ENCODE measurements at regions not wholly inside any gene's neighbourhood (a gene's known extent, or its start where the extent isn't known, plus 50 kb on each side); places are given as distances from the start of the nearest gene placed in this dataset.

- DNase-seq = no peak
Measured at GRCh38 chr6:15872241-15873103, 209.6 kb upstream of the DTNBP1 start.

DNA sequence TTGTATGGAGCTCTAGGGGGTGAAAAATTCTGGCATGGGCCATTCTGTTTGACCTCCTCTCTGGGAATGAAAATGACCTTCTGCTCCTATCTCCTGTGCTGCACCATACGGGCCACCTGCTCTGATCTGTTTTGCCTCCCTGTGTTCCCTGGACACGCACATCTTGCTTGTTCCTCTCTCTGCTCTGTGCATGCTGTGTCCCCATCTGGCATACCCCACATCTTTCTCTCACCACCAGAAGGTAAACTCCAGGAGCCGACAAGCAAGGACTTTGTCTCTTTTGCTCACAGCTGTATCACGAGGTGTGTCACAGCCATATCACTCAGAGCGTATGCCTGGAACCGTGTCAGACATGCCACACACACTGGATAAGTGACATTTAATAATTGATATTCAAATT is 208.4 kb upstream of the DTNBP1 start:
- no peak for DNase-seq

DNA sequence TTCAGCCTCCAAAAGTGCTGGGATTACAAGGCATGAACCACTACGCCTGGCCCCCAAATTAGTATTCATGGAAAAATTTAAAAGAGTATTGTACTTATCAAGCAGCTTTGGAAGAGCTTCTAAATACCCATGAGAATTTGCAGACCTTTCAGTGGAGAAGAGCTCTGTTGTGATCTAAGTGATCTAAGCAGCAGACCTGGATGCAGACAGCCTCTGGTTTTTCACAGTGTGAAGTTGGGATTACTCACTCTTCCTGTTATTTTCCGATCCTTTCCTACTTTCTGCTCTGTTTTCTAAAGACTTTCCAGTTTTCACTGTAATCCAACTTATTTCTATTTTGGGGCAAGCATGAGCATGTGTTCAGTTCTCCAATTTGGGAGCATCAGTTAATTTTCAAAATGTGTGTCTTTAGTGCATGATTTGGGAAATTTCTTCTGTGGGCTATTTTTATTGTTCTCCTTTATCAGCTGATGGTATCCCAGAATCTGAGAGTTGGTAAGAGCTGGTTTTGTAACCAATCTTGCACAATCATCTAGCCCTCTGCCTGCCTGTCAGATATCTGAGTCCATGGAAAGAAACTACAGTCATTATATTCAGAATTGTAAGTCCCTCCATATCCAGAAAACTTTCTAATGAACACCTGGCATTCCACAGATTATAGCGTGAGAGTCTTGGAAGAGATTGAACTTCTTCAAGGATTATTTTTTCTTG is 207.7 kb upstream of the DTNBP1 start:
- no peak for DNase-seq

DNA sequence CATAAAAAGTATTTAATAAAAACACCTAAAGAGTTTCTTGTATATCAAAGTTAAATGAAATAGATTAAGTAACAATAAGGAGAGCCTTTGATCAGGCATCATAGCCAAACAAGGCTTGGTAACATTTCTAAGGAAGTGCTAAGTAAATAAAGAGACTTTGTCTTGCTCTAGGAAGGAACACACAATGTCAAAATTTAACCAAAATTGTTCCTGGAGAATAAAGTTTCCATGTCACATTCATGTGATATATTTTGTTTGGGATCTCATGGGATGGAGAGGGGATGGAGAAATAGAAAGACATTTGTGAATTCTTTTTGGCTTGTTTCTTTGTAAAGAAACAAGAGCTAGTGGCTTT is 201.9 kb upstream of the DTNBP1 start:
- DNase-seq = no peak

- no peak for DNase-seq
Measured at GRCh38 chr6:15864038-15864707, 201.3 kb upstream of the DTNBP1 start.

GRCh38 chr6:15862810-15863209 is 200.0 kb upstream of the DTNBP1 start:
- DNase-seq = no peak

GRCh38 chr6:15861486-15861885 is 198.7 kb upstream of the DTNBP1 start:
- DNase-seq = no peak

GRCh38 chr6:15854826-15855710 is 192.2 kb upstream of the DTNBP1 start:
- DNase-seq = no peak

DNA sequence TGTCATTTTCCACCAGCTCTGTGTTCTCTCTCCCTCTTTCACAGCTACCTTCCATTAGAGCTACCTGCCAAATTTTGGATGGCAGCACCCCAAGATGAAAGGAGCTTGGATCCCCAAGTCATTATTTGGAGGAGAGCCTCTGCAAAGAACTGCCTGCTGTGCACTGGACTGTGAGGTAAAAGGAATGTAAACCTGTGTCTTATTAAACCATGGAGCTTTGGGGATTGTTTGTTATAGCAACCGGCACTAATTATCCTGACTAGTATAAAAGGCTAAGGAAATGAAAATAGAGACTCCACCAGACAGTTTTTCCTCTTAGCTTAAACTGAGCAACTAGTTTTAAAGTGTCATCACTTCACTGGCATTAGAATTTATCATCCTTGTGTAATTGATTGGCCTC is 191.6 kb upstream of the DTNBP1 start:
- no peak for DNase-seq

DNA sequence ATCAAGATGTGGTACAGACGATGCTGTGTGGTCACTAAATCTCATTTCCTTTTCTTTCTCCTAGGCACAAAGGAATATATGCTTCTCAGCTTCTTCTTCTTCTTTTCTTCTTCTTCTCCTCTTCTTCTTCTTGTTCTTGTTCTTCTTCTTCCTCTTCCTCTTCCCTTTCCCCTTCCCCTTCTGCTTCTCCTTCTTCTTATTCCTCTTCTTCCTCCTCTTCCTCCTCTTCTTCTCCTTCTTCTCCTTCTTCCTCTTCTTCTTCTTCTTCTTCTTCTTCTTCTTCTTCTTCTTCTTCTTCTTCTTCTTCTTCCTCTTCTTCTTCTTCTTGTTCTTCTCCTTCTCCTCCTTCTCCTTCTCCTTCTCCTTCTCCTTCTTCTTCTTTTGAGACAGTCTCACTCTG is 190.4 kb upstream of the DTNBP1 start:
- DNase-seq = no peak

- no peak for DNase-seq
Measured at GRCh38 chr6:15852289-15852688, 189.5 kb upstream of the DTNBP1 start.

- DNase-seq = no peak
Measured at GRCh38 chr6:15849395-15849794, 186.6 kb upstream of the DTNBP1 start.

DNA sequence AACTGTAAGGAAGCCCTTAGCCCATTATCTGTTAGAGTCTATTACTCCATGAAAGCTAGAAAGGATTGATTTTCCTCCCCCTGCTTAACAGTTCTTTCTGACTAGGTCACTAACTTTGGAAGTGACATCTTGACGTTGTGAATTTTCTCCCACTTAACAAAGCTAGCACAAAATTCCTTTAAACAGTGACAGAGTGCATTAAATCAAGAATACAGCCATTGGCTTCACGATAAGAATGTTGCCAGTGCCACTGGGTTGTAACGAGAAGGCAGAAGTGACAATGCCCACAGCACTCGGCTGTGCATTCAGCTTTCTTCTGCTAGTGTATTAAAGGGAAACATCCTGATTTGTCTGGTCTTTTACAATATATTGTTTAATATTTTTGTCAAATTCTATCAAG is 182.7 kb upstream of the DTNBP1 start:
- DNase-seq = no peak

GRCh38 chr6:15843764-15844163 is 180.9 kb upstream of the DTNBP1 start:
- DNase-seq = no peak

GRCh38 chr6:15843226-15843625 is 180.4 kb upstream of the DTNBP1 start:
- DNase-seq = no peak

DNA sequence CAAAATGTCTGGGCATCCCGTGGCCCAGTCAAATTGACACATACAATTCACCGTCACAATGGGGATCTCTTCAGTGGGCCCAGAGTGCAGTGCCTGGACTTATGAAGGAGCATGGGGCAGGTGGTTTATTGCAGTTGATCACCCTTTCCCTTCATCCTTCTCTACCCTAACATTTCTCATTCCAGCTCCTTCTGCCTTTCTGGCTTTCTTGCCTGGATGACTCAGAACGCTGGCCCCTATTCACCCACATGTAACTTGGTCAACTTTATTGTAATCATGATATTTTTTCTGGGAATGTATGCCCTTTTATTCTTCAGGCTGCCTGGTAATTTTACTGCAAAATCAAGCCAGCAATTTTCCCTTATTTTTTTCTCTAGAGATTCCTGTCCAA is 179.9 kb upstream of the DTNBP1 start:
- DNase-seq = no peak

GRCh38 chr6:15841937-15842726 is 179.3 kb upstream of the DTNBP1 start:
- no peak for DNase-seq

DNA sequence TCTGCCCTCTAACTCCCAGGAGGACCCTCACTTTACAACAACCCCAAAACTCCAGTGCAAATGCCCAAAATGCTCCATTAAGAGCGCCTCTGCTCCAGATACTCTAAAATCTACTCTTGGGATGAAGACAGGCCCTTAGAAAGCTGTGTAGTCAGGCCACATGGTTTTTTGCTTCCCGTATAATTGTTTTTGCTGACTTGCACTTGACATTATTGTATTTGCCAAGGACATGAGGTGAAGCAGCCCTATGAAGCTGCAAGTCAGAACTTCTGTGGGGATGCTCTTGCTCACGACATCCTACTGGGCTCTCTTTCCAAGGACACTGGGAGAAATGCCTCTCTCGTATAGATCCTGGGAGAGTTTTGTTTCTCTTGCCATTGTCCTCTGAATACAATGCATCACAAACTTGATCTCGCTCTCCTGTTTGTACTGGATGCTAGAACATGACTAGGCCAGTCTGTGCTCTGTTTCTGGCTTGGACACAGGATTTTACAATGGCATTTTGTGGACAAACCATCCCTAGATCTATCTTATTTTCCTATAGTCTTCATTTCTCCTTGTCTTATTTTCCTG is 177.2 kb upstream of the DTNBP1 start:
- DNase-seq = no peak

GRCh38 chr6:15837205-15837604 is 174.4 kb upstream of the DTNBP1 start:
- no peak for DNase-seq

GRCh38 chr6:15832841-15833240 is 170.0 kb upstream of the DTNBP1 start:
- DNase-seq = no peak

- no peak for DNase-seq
Measured at GRCh38 chr6:15829156-15829555, 166.3 kb upstream of the DTNBP1 start.
